ENCODE measurements at regions not wholly inside any gene's neighbourhood (a gene's known extent, or its start where the extent isn't known, plus 50 kb on each side); places are given as distances from the start of the nearest gene placed in this dataset.

- TF ChIP-seq CTCF (IDR thresholded peaks at IDR 0.05; ENCODE audit: extremely low read depth, insufficient read depth, missing control alignments) = no peak
- in situ Hi-C loops (cut with MboI; ENCODE audit: low pct_unique_long_range_greater_than_20kb, low sequenced_read_pairs, unreplicated experiment) = no loop called here
- no peak for DNase-seq (ENCODE audit: low spot score)
Observed at GRCh38 chr4:131248314-131248713, 1900.8 kb upstream of the PCDH10 start.

- DNase-seq (ENCODE audit: low spot score) = no peak
- in situ Hi-C loops (cut with MboI; ENCODE audit: low pct_unique_long_range_greater_than_20kb, low sequenced_read_pairs, unreplicated experiment) = no loop called here
- TF ChIP-seq CTCF (IDR thresholded peaks at IDR 0.05; ENCODE audit: extremely low read depth, insufficient read depth, missing control alignments) = no peak
Observed at GRCh38 chr4:131251321-131251720, 1897.8 kb upstream of the PCDH10 start.

GRCh38 chr4:131257241-131257640 is 1891.9 kb upstream of the PCDH10 start:
- in situ Hi-C loops (cut with MboI; ENCODE audit: low pct_unique_long_range_greater_than_20kb, low sequenced_read_pairs, unreplicated experiment) = no loop called here
- no peak for TF ChIP-seq CTCF (IDR thresholded peaks at IDR 0.05; ENCODE audit: extremely low read depth, insufficient read depth, missing control alignments)
- no peak for DNase-seq (ENCODE audit: low spot score)

GRCh38 chr4:131258361-131258760 is 1890.7 kb upstream of the PCDH10 start:
- DNase-seq (ENCODE audit: low spot score) = no peak
- in situ Hi-C loops (cut with MboI; ENCODE audit: low pct_unique_long_range_greater_than_20kb, low sequenced_read_pairs, unreplicated experiment) = no loop called here
- no peak for TF ChIP-seq CTCF (IDR thresholded peaks at IDR 0.05; ENCODE audit: extremely low read depth, insufficient read depth, missing control alignments)

- DNase-seq (ENCODE audit: low spot score) = no peak
- TF ChIP-seq CTCF (IDR thresholded peaks at IDR 0.05; ENCODE audit: extremely low read depth, insufficient read depth, missing control alignments) = no peak
- in situ Hi-C loops (cut with MboI; ENCODE audit: low pct_unique_long_range_greater_than_20kb, low sequenced_read_pairs, unreplicated experiment) = no loop called here
Observed at GRCh38 chr4:131288441-131288840, 1860.7 kb upstream of the PCDH10 start.

- in situ Hi-C loops (cut with MboI; ENCODE audit: low pct_unique_long_range_greater_than_20kb, low sequenced_read_pairs, unreplicated experiment) = no loop called here
- DNase-seq (ENCODE audit: low spot score) = no peak
- no peak for TF ChIP-seq CTCF (IDR thresholded peaks at IDR 0.05; ENCODE audit: extremely low read depth, insufficient read depth, missing control alignments)
Observed at GRCh38 chr4:131296192-131296591, 1852.9 kb upstream of the PCDH10 start.

GRCh38 chr4:131302108-131302507 is 1847.0 kb upstream of the PCDH10 start:
- in situ Hi-C loops (cut with MboI; ENCODE audit: low pct_unique_long_range_greater_than_20kb, low sequenced_read_pairs, unreplicated experiment) = no loop called here
- no peak for DNase-seq (ENCODE audit: low spot score)
- no peak for TF ChIP-seq CTCF (IDR thresholded peaks at IDR 0.05; ENCODE audit: extremely low read depth, insufficient read depth, missing control alignments)

Data from GM13977 (cell line).